Pancreas (tissue), 10 donors: ENCODE measurements at regions not wholly inside any gene's neighbourhood (a gene's known extent, or its start where the extent isn't known, plus 50 kb on each side); places are given as distances from the start of the nearest gene placed in this dataset.

Source experiments
- ATAC-seq, 4 donors: fragments of 200-7000 bp; cut with Tn5 transposase; one replicate each; pipeline versions ENCODE4 v1.8.0 to v1.9.1; 2020; ENCODE audit warnings: mild to moderate bottlenecking in 4 of 4, moderate library complexity in 4 of 4
- DNase-seq, 6 donors: peaks; one replicate each; pipeline ENCODE4 v3.0.0-alpha.2; 2020
- FAIRE-seq: peaks from 2 replicates; lab custom pipeline; 2012; peaks lifted over from hg19 to GRCh38; lab: Jason Lieb, UNC
- H3K27ac ChIP-seq, 4 donors: fragments of 200-600 bp; sonication (generic); 1 replicate in 3 of 4; 2 replicates in 1 of 4; pipeline versions ENCODE4 v1.5.0 to v1.8.0; 2020
- H3K27me3 ChIP-seq, 4 donors: fragments of 200-600 bp; one replicate each; pipeline ENCODE4 v1.8.0; 2021
- H3K36me3 ChIP-seq, 3 donors: fragments of 200-600 bp; sonication (generic) in 1 of 3; one replicate each; pipeline versions ENCODE4 v1.5.0 to v1.8.0; 2020 to 2021
- H3K4me1 ChIP-seq, 3 donors: fragments of 200-600 bp; one replicate each; pipeline ENCODE4 v1.8.0; 2021
- H3K4me3 ChIP-seq, 4 donors: fragments of 200-600 bp; sonication (generic) in 2 of 4; one replicate each; pipeline versions ENCODE4 v1.5.0 to v1.8.0; 2020 to 2021
- H3K9me3 ChIP-seq, 4 donors: fragments of 200-600 bp; one replicate each; pipeline ENCODE4 v1.8.0; 2021
- CTCF ChIP-seq, 4 donors: fragments of 200-600 bp; sonication (generic) in 3 of 4; IDR thresholded peaks; one replicate each; pipeline versions ENCODE4 v1.5.0 to v1.8.0; 2021; ENCODE audit warnings: antibody characterized with exemption in 4 of 4
- WGBS, 2 donors: extraction: QIAGEN DNeasy Blood & Tissue Kit; methylation state at CpG; one replicate each; pipeline ENCODE4 v1.1.7; 2013; 5-methylcytosine and 5-hydroxymethylcytosine counted together
- intact Hi-C, 3 donors: fragments of 100-400 bp; cut with DNase I; formaldehyde crosslinking; loops; one replicate each; pipeline versions ENCODE4 v1.11.1 to v1.14.2; 2022
- donor health status: healthy with polysubstance abuse.
- donor health status: DM: no; HTN: no; CAD: no; lungs with moderate emphysema.
- donor health status: DM: no; HTN: no; CAD: no.
- donor health status: control.
- donor health status: control.
- donor health status: Bipolar disorder and iron deficiency.
- donor health status: DM: yes; HTN: yes; CAD: no.
- donor health status: DM: no; HTN: no; CAD: no.
- donor health status: DM: no; HTN: no; CAD: no.
- donor health status: DM: yes; HTN: yes; CAD: no.

- no peak for DNase-seq
- H3K4me1 ChIP-seq = no peaks in the 10 kb centered on the region
- WGBS, 2 donors = 52 to 73% methylated on average over 2 of the region's 2 CpGs
- no peak for ATAC-seq
- intact Hi-C loops = no loop called here
- FAIRE-seq = no peak
- no peaks in the 10 kb centered on the region for H3K36me3 ChIP-seq
- H3K27me3 ChIP-seq = peaks cover 0 to 8% (median 0%) of the 10 kb centered on the region in 4 donors
- no peak for TF ChIP-seq CTCF (IDR thresholded peaks at IDR 0.05)
- H3K9me3 ChIP-seq = no peaks in the 10 kb centered on the region
- H3K4me3 ChIP-seq = no peak overlapping the region
- H3K27ac ChIP-seq = no peak overlapping the region
These were observed 115.2 kb upstream of the SLC6A11 start for GRCh38 chr3:10700821-10701220.

GRCh38 chr3:10702961-10703740 lies 112.9 kb upstream of the SLC6A11 start:
- DNase-seq = no peak
- Histone ChIP-seq H3K4me3 (no peak overlapping the region), H3K4me1 (peaks cover 0 to 4% (median 0%) of the 10 kb centered on the region in 3 donors), H3K9me3 (no peaks in the 10 kb centered on the region), H3K27me3 (peaks cover 0 to 18% (median 0%) of the 10 kb centered on the region in 4 donors), H3K36me3 (no peaks in the 10 kb centered on the region), H3K27ac (no peak overlapping the region)
- FAIRE-seq = no peak
- no peak for ATAC-seq
- WGBS, 2 donors = 27 to 28% methylated on average over 14 of the region's 14 CpGs
- intact Hi-C loops = no loop called here
- TF ChIP-seq CTCF (IDR thresholded peaks at IDR 0.05) = no peak

GRCh38 chr3:10703875-10704274 lies 112.2 kb upstream of the SLC6A11 start:
- intact Hi-C loops = no loop called here
- no peak overlapping the region for H3K4me3 ChIP-seq
- H3K4me1 ChIP-seq = peaks cover 0 to 4% (median 0%) of the 10 kb centered on the region in 3 donors
- no peak overlapping the region for H3K27ac ChIP-seq
- H3K9me3 ChIP-seq = no peaks in the 10 kb centered on the region
- no peak for TF ChIP-seq CTCF (IDR thresholded peaks at IDR 0.05)
- WGBS, 2 donors = 50 to 59% methylated on average over 5 of the region's 5 CpGs
- no peaks in the 10 kb centered on the region for H3K36me3 ChIP-seq
- FAIRE-seq (no peak), DNase-seq (no peak), ATAC-seq (no peak)
- peaks cover 0 to 18% (median 0%) of the 10 kb centered on the region in 4 donors for H3K27me3 ChIP-seq

GRCh38 chr3:10706156-10706739 lies 109.8 kb upstream of the SLC6A11 start:
- FAIRE-seq (no peak), ATAC-seq (no peak), DNase-seq (no peak)
- intact Hi-C loops = no loop called here
- 25 to 27% methylated on average over 5 of the region's 5 CpGs for WGBS, 2 donors
- Histone ChIP-seq H3K4me1 (peaks cover 0 to 4% (median 0%) of the 10 kb centered on the region in 3 donors), H3K9me3 (no peaks in the 10 kb centered on the region), H3K4me3 (no peak overlapping the region), H3K36me3 (no peaks in the 10 kb centered on the region), H3K27ac (no peak overlapping the region), H3K27me3 (peaks cover 0 to 16% (median 0%) of the 10 kb centered on the region in 4 donors)
- TF ChIP-seq CTCF (IDR thresholded peaks at IDR 0.05) = no peak
